ENCODE measurements at regions not wholly inside any gene's neighbourhood (a gene's known extent, or its start where the extent isn't known, plus 50 kb on each side); places are given as distances from the start of the nearest gene placed in this dataset.

DNA sequence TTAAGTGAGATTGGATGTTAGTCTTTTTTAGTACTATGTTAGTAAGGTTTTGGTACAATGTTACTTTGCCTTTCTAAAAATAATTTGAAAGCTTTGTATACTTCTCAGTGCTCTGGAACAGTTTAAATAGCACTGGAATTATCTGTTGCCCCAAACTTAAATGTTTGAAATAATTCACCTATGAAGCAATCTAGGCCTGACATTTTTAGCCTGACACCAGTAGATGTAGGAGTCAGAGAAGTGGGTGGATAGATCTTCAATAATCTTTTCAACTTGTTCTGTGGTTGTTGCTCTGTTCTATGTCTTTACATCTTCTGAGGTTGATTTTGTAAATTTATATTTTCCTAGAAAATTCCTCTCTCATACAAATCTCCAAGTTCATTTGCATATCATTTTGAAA, 103.1 kb upstream of the ADGRF1 start:
- H3K9me3 ChIP-seq: no peaks in the 10 kb centered on the region
- no peaks in the 10 kb centered on the region for H3K36me3 ChIP-seq
- no peak overlapping the region for H3K27ac ChIP-seq
- no peak overlapping the region for H3K4me3 ChIP-seq
- DNase-seq (no peak), ATAC-seq (no peak)
- no peaks in the 10 kb centered on the region for H3K27me3 ChIP-seq
- in situ Hi-C loops (cut with MboI; ENCODE audit: low sequenced_read_pairs in 4 of 4): no loop called here
- TF ChIP-seq, protein P1, sequence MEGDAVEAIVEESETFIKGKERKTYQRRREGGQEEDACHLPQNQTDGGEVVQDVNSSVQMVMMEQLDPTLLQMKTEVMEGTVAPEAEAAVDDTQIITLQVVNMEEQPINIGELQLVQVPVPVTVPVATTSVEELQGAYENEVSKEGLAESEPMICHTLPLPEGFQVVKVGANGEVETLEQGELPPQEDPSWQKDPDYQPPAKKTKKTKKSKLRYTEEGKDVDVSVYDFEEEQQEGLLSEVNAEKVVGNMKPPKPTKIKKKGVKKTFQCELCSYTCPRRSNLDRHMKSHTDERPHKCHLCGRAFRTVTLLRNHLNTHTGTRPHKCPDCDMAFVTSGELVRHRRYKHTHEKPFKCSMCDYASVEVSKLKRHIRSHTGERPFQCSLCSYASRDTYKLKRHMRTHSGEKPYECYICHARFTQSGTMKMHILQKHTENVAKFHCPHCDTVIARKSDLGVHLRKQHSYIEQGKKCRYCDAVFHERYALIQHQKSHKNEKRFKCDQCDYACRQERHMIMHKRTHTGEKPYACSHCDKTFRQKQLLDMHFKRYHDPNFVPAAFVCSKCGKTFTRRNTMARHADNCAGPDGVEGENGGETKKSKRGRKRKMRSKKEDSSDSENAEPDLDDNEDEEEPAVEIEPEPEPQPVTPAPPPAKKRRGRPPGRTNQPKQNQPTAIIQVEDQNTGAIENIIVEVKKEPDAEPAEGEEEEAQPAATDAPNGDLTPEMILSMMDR (IDR thresholded peaks at IDR 0.05 in 4 of 5, conservative IDR thresholded peaks at IDR 0.05 in 1 of 5): no peak
- TF ChIP-seq POLR2A (IDR thresholded peaks at IDR 0.05): no peak
- intact Hi-C loops (cut with DNase I; ENCODE audit: low total_unique reads): no loop called here
- H3K4me1 ChIP-seq: no peaks in the 10 kb centered on the region

DNA sequence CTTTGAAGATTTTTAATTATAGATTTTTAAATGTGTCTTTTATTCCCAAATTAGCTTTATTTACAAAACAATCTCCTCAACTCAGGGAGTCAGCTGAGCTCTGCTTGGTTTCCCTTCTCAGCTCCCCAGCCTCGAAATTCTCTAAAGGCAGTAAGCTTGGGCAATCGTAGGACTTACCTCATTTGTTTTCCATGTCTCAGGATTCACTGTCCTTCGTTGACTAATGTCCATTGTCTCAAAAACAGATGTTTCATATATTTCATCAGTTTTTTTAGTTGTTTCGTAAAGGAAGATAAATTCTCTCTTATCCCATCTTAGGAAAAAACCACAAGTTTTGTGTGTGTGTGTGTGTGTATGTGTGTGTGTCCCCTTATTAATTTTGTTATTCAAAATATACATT, 102.2 kb upstream of the ADGRF1 start:
- intact Hi-C loops (cut with DNase I; ENCODE audit: low total_unique reads): no loop called here
- Histone ChIP-seq H3K27me3 (no peaks in the 10 kb centered on the region), H3K27ac (no peak overlapping the region), H3K4me1 (no peaks in the 10 kb centered on the region), H3K36me3 (no peaks in the 10 kb centered on the region), H3K9me3 (no peaks in the 10 kb centered on the region), H3K4me3 (no peak overlapping the region)
- DNase-seq (no peak), ATAC-seq (peak; percentile 60 to 75)
- in situ Hi-C loops (cut with MboI; ENCODE audit: low sequenced_read_pairs in 4 of 4): no loop called here
- TF ChIP-seq, protein P1 (IDR thresholded peaks at IDR 0.05 in 4 of 5, conservative IDR thresholded peaks at IDR 0.05 in 1 of 5): no peak

DNA sequence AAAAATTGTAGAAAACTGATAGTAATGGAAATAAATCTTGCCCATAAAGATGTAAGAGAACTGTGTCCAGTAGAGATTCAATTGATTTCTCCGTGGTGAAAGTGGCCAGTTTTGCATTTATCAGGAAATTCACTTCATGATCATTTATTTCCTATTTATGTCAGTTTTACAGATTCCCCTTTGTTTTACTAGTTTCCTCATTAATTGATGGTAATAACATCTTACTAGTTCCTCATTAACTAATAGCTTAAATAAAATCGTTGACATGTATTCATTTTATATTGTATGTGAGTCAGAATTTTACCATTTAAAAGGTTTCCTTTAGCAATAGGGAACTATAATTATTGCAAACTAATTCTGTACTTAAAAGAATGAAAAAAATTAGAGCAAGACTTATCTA, 99.8 kb upstream of the ADGRF1 start:
- intact Hi-C loops (cut with DNase I; ENCODE audit: low total_unique reads): no loop called here
- no peak overlapping the region for H3K4me3 ChIP-seq
- in situ Hi-C loops (cut with MboI; ENCODE audit: low sequenced_read_pairs in 4 of 4): no loop called here
- ATAC-seq (no peak), DNase-seq (no peak)
- no peak overlapping the region for H3K27ac ChIP-seq
- H3K9me3 ChIP-seq: no peaks in the 10 kb centered on the region
- no peaks in the 10 kb centered on the region for H3K4me1 ChIP-seq
- TF ChIP-seq, protein P1 (IDR thresholded peaks at IDR 0.05 in 4 of 5, conservative IDR thresholded peaks at IDR 0.05 in 1 of 5): no peak
- no peak for TF ChIP-seq POLR2A (IDR thresholded peaks at IDR 0.05)
- no peaks in the 10 kb centered on the region for H3K36me3 ChIP-seq
- no peaks in the 10 kb centered on the region for H3K27me3 ChIP-seq

DNA sequence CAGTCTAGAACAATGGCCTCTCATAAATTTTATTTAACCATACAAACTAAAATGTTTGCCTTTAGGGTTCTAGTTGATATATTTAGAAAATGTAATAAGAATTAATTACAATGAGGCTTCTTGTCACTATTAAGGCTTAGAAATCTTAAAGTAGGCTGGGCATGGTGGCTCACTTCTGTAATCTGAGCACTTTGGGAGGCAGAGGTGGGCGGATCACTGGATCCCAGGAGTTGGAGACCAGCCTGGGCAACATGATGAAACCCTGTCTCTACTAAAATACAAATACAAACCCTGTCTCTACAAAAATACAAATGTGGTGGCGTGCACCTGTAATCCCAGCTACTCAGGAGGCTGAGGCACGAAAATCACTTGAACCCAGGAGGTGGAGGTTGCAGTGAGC, 99.0 kb upstream of the ADGRF1 start:
- Histone ChIP-seq H3K4me3 (no peak overlapping the region), H3K27ac (no peak overlapping the region), H3K4me1 (no peaks in the 10 kb centered on the region), H3K36me3 (no peaks in the 10 kb centered on the region), H3K27me3 (no peaks in the 10 kb centered on the region), H3K9me3 (no peaks in the 10 kb centered on the region)
- in situ Hi-C loops (cut with MboI; ENCODE audit: low sequenced_read_pairs in 4 of 4): no loop called here
- intact Hi-C loops (cut with DNase I; ENCODE audit: low total_unique reads): no loop called here
- no peak for DNase-seq
- TF ChIP-seq POLR2A (IDR thresholded peaks at IDR 0.05): no peak
- TF ChIP-seq, protein P1 (IDR thresholded peaks at IDR 0.05 in 4 of 5, conservative IDR thresholded peaks at IDR 0.05 in 1 of 5): no peak
- ATAC-seq: no peak

DNA sequence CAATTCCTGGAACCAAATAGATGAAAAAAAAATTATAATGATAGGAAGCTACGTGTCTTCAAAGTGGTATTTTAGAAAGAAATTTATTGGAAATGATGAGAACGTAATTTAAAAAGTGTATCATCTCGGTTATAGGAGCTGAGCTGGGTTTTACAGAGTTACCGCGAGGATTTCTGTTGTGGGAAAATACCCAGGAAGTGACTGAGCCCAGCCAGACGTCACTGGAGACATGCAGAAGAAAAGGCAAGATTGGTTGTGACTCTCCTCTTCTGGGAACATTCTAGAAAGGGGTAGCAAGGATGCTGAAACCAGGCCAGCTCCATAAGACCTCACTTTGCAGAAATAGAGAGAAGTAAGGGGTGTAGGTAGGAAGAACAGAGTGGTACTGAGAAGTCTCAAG, 95.9 kb upstream of the ADGRF1 start:
- Histone ChIP-seq H3K9me3 (no peaks in the 10 kb centered on the region), H3K27me3 (no peaks in the 10 kb centered on the region), H3K4me1 (peaks cover 8 to 20% of the 10 kb centered on the region in 2 donors), H3K4me3 (no peak overlapping the region), H3K27ac (no peak overlapping the region), H3K36me3 (no peaks in the 10 kb centered on the region)
- intact Hi-C loops (cut with DNase I; ENCODE audit: low total_unique reads) (no loop called here), in situ Hi-C loops (cut with MboI; ENCODE audit: low sequenced_read_pairs in 4 of 4) (no loop called here)
- TF ChIP-seq POLR2A (IDR thresholded peaks at IDR 0.05): no peak
- TF ChIP-seq, protein P1 (IDR thresholded peaks at IDR 0.05 in 4 of 5, conservative IDR thresholded peaks at IDR 0.05 in 1 of 5): no peak
- DNase-seq: no peak
- no peak for ATAC-seq
